ENCODE measurements at regions not wholly inside any gene's neighbourhood (a gene's known extent, or its start where the extent isn't known, plus 50 kb on each side); places are given as distances from the start of the nearest gene placed in this dataset.

GRCh38 chr5:159490507-159490906 is 160.2 kb upstream of the IL12B start:
- Histone ChIP-seq H3K9ac (ENCODE audit: insufficient read depth in 1 of 2, low read length in 2 of 2) (no peak overlapping the region), H3K4me1 (ENCODE audit: control insufficient read depth in 5 of 5, insufficient read depth in 5 of 5, low read length in 5 of 5) (no peaks in the 10 kb centered on the region), H3K9me3 (ENCODE audit: control insufficient read depth in 4 of 4, insufficient read depth in 3 of 4, low read length in 3 of 4) (no peaks in the 10 kb centered on the region), H3K27me3 (ENCODE audit: control insufficient read depth in 3 of 3, insufficient read depth in 3 of 3, low read length in 2 of 3) (no peaks in the 10 kb centered on the region), H3K4me3 (no peak overlapping the region), H3K36me3 (ENCODE audit: control insufficient read depth in 4 of 4, insufficient read depth in 4 of 4, low read length in 4 of 4) (no peaks in the 10 kb centered on the region), H3K27ac (ENCODE audit: low read depth in 1 of 2, low read length in 1 of 2) (no peak overlapping the region)
- 81 to 87% methylated on average over 2 of the region's 2 CpGs for WGBS, 2 donors
- DNase-seq (no peak), ATAC-seq (ENCODE audit: insufficient read depth, low FRiP score) (no peak)
- no peak for TF ChIP-seq CTCF (IDR thresholded peaks at IDR 0.05; ENCODE audit: control extremely low read depth, extremely low read depth)

GRCh38 chr5:159493696-159494095 is 163.4 kb upstream of the IL12B start:
- ATAC-seq (ENCODE audit: insufficient read depth, low FRiP score) (no peak), DNase-seq (no peak)
- H3K9ac ChIP-seq (ENCODE audit: insufficient read depth in 1 of 2, low read length in 2 of 2): no peak overlapping the region
- no peak overlapping the region for H3K4me3 ChIP-seq
- H3K9me3 ChIP-seq (ENCODE audit: control insufficient read depth in 4 of 4, insufficient read depth in 3 of 4, low read length in 3 of 4): no peaks in the 10 kb centered on the region
- no peak overlapping the region for H3K27ac ChIP-seq (ENCODE audit: low read depth in 1 of 2, low read length in 1 of 2)
- H3K36me3 ChIP-seq (ENCODE audit: control insufficient read depth in 4 of 4, insufficient read depth in 4 of 4, low read length in 4 of 4): no peaks in the 10 kb centered on the region
- no peaks in the 10 kb centered on the region for H3K4me1 ChIP-seq (ENCODE audit: control insufficient read depth in 5 of 5, insufficient read depth in 5 of 5, low read length in 5 of 5)
- no peak for TF ChIP-seq CTCF (IDR thresholded peaks at IDR 0.05; ENCODE audit: control extremely low read depth, extremely low read depth)
- no peaks in the 10 kb centered on the region for H3K27me3 ChIP-seq (ENCODE audit: control insufficient read depth in 3 of 3, insufficient read depth in 3 of 3, low read length in 2 of 3)

DNA sequence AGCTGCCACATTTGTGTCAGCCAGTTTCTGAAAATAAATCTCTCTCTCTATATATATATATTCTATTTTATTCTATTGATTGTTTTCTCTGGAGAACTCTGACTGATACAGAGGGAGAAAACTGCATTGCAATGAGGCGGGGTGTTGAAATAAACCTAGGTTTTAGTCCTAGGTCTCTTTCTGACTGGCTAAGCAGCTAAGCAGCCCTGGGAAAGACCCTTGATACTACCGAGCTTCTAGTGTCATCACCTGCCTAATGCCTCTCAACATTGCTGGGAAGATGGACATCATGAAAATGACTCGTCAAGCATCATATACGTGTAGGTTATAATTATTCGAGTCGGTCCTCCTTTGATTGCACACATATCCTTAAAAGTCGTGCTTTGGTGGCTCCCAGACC is 166.5 kb upstream of the IL12B start:
- H3K4me1 ChIP-seq (ENCODE audit: control insufficient read depth in 5 of 5, insufficient read depth in 5 of 5, low read length in 5 of 5): no peaks in the 10 kb centered on the region
- 91 to 92% methylated on average over 7 of the region's 7 CpGs for WGBS, 2 donors

More for the DNA sequence above, 166.5 kb upstream of the IL12B start:
- no peak overlapping the region for H3K9ac ChIP-seq (ENCODE audit: insufficient read depth in 1 of 2, low read length in 2 of 2)
- H3K27ac ChIP-seq (ENCODE audit: low read depth in 1 of 2, low read length in 1 of 2): no peak overlapping the region
- no peak overlapping the region for H3K4me3 ChIP-seq
- DNase-seq: no peak
- no peaks in the 10 kb centered on the region for H3K27me3 ChIP-seq (ENCODE audit: control insufficient read depth in 3 of 3, insufficient read depth in 3 of 3, low read length in 2 of 3)
- no peaks in the 10 kb centered on the region for H3K36me3 ChIP-seq (ENCODE audit: control insufficient read depth in 4 of 4, insufficient read depth in 4 of 4, low read length in 4 of 4)
- no peaks in the 10 kb centered on the region for H3K9me3 ChIP-seq (ENCODE audit: control insufficient read depth in 4 of 4, insufficient read depth in 3 of 4, low read length in 3 of 4)
- TF ChIP-seq CTCF (IDR thresholded peaks at IDR 0.05; ENCODE audit: control extremely low read depth, extremely low read depth): no peak
- no peak for ATAC-seq (ENCODE audit: insufficient read depth, low FRiP score)
